ENCODE measurements at regions not wholly inside any gene's neighbourhood (a gene's known extent, or its start where the extent isn't known, plus 50 kb on each side); places are given as distances from the start of the nearest gene placed in this dataset.
"Not testable (repeated sequence)": the region's sequence is repeated elsewhere in the genome, so short reads cannot be mapped to it uniquely, and the experiment has no call there.

GRCh38 chr15:23766779-23767178 is 79.7 kb upstream of the NDN start:
- TF ChIP-seq CTCF (tag by site-specific recombination; IDR thresholded peaks at IDR 0.05); ZSCAN5A (tag by site-specific recombination; IDR thresholded peaks at IDR 0.05); ZBTB1 (tag by site-specific recombination; IDR thresholded peaks at IDR 0.05); ZNF561 (tag by site-specific recombination; IDR thresholded peaks at IDR 0.05; ENCODE audit: borderline replicate concordance); KLF10 (tag by site-specific recombination; IDR thresholded peaks at IDR 0.05); ZNF324 (tag by site-specific recombination; IDR thresholded peaks at IDR 0.05); ZNF24 (tag by site-specific recombination; IDR thresholded peaks at IDR 0.05); ATF2 (tag by site-specific recombination; IDR thresholded peaks at IDR 0.05; ENCODE audit: low read depth); ZNF501 (tag by site-specific recombination; IDR thresholded peaks at IDR 0.05): not testable (repeated sequence)

Data from HEK293 (cell line).